ENCODE measurements at regions not wholly inside any gene's neighbourhood (a gene's known extent, or its start where the extent isn't known, plus 50 kb on each side); places are given as distances from the start of the nearest gene placed in this dataset.

GRCh38 chr16:52271088-52271750 is 275.7 kb downstream of the TOX3 start:
- TF ChIP-seq CTCF (IDR thresholded peaks at IDR 0.05), result no peak

- no peak for TF ChIP-seq CTCF (IDR thresholded peaks at IDR 0.05)
Measured at GRCh38 chr16:52265446-52265861, 281.5 kb downstream of the TOX3 start.

GRCh38 chr16:52257534-52257933 is 289.4 kb downstream of the TOX3 start:
- no peak for TF ChIP-seq CTCF (IDR thresholded peaks at IDR 0.05)

GRCh38 chr16:52256310-52257078 is 290.4 kb downstream of the TOX3 start:
- no peak for TF ChIP-seq CTCF (IDR thresholded peaks at IDR 0.05)

GRCh38 chr16:52254746-52255145 is 292.2 kb downstream of the TOX3 start:
- TF ChIP-seq CTCF (IDR thresholded peaks at IDR 0.05), result no peak

- no peak for TF ChIP-seq CTCF (IDR thresholded peaks at IDR 0.05)
Measured at GRCh38 chr16:52252680-52253079, 294.3 kb downstream of the TOX3 start.

GRCh38 chr16:52251495-52251894 is 295.4 kb downstream of the TOX3 start:
- TF ChIP-seq CTCF (IDR thresholded peaks at IDR 0.05), result no peak

Measured in LNCAP (cell line).